HS-5 (cell line): ENCODE measurements at regions not wholly inside any gene's neighbourhood (a gene's known extent, or its start where the extent isn't known, plus 50 kb on each side); places are given as distances from the start of the nearest gene placed in this dataset.

Experiments
- DNase-seq: peaks from one replicate; pipeline ENCODE4 v3.0.0-alpha.2; 2012; ENCODE audit warnings: low read depth

DNA sequence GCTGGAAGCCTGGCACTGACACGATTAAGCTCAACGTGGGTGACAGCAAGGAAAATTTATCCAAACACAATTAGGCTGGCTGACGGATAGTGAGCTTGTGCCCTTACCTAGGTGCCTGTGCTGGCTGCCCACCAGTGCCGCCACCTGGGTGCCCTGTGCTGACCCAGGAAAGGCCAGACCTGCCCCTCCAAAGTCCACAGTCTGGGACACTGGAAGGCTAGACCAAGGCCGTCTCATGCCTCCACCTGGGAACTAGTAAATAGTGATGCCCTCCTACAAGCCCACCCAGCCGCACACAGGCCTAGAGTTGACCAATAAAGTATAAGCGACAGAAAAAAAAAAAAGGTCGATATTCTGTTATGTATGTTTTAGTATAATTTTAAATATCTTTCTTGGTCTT lies 142.6 kb upstream of the MCHR2 start:
- no peak for DNase-seq

DNA sequence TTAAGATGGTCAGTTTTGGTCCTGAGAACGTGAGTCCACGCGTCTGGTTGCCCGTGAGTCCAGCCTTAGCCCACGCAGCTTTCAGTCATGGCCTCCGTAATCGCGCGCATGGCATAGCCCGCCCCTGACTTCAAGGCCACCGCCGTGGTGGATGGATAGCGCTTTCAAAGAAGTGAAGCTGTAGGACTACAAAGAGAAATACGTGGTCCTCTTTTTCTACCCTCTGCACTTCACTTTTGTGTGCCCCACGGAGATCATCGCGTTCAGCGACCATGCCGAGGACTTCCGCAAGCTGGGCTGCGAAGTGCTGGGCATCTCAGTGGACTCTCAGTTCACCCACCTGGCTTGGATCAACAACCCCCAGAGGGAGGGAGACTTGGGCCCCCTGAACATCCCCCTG lies 142.0 kb upstream of the MCHR2 start:
- no peak for DNase-seq

DNA sequence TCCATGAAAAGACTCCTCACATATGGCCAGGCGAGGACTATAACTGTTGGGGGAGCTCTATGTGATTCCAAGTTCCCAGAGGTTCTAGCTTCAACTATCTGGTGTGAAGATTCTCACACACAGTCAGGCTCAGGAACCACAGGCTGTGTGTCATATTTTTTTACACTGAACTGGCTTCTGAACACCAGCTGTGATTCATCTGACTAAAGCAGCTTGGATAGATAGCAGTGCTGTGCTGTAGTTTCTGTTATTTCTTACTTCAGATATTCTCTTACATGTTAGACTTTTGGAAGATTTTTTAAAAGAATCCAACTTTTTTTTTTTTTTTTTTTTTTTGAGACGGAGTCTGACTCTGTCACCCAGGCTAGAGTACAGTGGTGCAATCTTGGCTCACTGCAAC lies 140.7 kb upstream of the MCHR2 start:
- no peak for DNase-seq

DNA sequence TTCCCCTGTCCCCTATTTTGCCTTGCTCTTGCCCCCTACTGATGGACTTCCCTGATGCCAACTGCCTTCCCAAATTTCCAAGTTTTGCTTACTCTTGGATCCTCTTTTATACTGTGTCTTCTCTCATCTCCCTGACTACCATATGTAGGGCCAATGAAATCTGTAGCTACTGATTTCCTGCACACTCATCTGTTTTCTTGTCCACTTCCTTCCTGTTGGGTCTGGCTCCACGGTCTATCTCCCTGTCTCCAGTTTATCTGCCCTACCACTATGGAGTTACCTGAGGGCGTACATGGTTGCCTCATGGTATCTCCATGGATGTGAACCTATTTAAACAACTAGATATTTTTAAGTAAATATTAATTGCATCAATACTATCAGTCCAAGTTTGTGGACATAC lies 140.3 kb upstream of the MCHR2 start:
- DNase-seq = no peak

DNA sequence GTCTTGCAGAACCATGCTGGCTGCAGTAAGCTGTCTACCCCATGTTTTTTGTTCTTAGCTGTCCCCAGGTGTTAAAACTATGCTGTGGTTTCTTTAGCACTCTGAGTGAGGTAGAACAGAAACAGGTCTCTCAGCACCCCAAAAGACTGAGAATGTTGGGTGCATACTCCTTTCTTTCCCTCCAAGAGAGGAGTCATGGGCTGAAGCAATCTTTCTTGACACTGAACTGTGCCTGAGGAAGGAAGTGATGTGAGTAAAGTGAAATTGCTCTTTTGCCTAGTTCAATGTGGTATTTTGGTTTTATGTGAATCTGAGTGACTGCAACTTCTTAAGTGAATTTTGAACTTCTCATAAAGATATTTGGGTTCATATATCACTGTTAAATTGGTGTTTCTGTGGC lies 138.0 kb upstream of the MCHR2 start:
- no peak for DNase-seq

DNA sequence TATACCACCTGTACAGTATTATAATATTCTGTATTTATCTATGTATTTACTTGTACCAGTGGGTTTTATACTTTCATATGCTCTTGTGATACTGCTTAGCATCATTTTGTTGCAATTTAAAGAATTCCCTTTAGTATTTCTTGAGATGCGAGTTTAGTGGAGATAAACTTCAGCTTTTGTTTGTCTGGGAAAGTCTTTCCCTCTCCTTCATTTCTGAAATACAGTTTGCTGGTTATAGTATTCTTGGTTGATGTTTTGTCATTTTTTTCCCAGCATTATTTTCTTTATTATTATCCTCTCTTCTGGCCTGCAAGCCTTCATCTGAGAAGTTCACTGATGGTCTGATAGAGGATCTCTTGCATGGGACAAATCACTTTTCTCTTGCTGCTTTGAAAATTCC lies 136.6 kb upstream of the MCHR2 start:
- no peak for DNase-seq

DNA sequence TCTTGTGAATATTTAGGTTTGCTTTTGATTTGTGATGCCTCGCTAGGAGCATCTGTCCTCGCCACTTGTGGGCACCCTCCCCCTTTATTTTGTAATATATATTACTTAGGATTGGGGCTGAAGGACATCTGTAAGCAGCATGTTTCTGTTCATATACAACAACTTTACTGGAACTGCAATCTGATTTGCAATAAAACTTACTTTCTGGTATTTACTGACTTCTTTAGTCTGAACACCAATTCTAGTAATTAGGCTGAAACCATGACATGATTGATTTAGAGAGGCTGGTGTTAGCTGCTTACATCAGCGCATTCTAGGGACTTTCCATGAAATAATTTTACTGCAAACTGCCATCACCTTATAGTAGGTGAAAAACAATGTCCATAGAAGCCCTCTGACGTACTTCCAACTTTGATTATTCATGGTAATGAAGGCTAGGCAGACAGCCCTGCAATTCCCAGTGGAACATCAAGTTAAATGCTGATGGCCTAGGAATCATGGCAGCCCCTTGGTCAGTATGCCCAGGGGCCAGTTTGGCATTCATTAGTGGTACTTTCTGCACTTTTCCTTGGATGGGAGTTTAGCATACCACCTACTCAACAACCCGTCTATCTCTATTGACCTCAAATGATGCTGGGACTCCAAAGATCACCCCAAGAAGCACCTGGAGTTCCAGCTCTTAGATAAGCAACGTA lies 132.9 kb upstream of the MCHR2 start:
- no peak for DNase-seq

DNA sequence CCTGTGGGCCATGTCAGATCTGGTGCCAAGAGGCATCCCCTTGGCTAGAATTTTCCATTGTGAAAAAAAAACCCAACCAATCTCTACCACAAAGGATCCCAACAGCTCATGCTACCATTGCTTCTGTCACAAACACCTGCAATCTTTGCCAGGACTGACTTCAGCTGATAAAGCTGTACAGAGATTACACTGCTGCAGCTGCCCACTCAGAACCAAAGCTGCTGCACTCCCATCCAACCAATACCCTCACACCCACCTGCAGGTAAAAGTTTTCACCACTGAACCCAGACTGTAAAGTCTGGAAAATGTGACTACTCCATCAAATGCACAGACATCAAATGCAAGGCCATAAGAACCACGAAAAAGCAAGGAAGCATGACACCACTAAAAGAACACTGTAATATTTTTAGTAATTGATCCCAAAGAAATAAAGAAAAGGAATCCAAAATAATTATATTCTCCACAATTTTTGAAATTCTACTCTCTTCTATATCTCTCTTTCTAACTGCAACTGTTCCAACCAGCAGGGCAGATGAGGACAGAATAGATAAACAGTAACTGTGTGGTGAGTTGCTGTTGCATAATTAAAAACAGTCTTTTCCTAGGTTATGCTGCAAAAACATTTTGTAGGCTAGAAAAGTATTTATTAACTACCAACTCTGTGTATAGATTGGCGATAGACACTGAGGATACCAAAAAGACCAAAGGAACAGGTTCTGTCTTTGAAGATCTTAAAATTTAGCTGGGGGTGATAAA lies 128.0 kb upstream of the MCHR2 start:
- DNase-seq = no peak

DNA sequence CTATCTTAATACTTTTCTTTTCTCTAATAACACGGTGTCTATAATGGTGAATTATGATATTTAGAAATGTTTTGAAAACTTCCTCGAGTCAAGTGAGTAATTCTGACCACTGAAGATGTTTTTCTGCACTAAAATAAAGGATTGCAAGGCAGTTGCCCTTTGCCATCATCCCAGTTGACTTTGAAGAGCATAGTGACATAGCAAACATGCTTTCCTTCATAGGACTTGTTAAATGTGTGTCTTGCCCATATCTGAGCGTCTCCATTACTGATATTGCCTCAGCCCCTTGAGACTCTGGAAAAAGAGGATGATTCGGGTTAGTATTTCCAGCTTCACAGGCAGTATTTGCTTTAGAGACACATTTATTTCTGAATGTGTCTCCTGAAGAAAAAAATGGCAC lies 125.2 kb upstream of the MCHR2 start:
- no peak for DNase-seq

DNA sequence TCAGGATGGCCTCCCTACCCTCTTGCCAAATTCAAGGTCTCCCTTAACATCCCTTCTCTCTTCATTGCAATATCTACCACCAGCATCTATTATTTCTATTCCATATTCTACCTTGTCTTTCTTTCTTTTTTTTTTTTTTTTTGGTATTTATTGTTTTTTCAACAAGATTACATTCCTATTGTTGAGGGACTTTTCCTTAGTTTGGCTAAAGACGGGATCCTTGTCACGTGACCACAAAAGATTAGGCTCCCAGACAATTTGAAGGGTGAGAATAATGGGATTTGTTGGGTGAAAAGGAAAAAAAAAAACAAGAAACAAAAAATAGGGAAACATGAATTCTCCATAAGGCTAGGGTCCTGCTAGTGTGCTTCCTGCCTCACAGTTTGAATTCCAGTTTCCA lies 124.3 kb upstream of the MCHR2 start:
- no peak for DNase-seq

DNA sequence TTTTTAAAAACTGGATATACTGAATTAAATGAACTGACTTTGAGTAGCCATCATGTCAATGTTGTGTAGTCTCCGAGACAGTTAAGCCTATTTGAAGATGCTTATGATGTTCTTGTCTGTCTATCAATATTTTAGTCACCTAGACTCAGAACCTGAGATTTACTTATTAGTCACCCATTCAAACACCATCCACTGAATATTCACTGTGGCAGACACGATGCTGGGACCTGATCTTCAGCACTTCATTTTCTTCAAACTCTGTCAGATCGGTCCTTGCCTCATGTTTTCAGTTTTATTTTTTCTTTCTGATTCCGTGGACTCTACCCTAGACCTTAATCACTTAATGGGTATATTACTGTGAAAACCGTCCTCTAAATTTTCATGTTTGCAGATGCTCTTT lies 123.7 kb upstream of the MCHR2 start:
- DNase-seq = no peak

DNA sequence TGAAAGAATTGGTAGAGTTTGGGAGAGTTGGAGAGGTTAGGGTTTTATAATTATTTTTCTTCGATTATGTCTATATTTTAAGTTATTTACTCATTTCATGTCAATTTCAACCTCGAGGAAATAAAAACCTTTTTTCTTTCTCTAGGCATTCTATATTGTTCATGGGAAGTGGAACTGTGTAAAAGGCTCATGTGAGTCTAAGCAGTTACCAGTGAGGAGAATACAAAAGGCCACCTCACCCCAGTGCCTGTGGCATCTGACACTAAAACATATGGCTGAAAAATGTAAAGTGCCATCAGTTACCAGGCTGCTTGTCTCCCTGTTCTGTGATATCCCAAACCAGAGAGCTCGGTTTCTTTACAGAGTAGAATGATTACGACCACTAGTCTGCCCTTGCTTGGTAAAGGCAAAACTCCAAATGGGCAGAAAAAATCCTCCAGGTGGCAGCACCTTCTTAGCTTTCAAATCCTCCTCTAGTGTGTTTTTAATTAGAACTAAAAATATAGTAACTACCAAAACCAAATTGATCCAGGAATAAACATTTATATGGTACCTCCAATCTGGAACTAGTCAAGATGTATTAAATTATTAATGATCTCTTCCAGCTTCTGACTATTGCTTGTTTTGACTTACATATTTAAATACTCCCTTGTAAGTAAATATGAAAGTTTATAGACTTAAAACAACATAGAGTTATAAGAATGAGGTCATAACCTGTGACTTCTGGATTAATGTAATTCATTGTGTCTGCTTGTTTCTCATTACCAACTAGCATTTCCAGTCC lies 122.6 kb upstream of the MCHR2 start:
- DNase-seq = no peak

DNA sequence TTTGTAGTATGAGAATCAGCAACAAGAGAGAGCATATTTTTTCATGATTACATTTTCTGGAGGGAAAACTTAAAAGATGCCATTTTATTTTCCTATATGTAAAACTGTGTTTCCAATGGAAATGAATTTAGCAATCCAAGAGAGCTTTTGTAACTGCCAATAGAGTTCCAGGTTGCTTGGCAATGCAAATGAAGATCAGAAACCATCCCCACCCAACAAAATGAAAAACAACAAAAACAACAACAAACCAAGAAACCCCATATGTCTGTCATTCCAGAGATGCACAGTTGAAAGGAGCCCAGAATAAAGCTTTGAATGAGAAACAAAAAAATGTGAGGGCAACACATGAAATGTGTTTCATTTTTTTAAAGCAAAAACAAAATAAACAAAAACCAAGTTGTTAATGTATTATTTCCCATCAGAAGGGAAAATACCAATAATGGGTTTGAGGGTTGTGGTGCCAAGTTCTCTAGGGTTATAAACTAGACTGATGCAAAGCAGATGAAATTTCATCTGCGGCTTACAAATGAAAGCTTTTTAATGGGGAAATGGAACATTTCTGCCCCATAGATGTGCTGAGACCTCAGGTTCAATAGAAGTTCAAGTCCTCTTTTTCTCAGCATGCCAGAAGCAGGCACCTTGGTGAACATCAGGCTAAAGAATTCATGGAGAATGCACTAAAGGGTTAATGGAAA lies 121.5 kb upstream of the MCHR2 start:
- no peak for DNase-seq

DNA sequence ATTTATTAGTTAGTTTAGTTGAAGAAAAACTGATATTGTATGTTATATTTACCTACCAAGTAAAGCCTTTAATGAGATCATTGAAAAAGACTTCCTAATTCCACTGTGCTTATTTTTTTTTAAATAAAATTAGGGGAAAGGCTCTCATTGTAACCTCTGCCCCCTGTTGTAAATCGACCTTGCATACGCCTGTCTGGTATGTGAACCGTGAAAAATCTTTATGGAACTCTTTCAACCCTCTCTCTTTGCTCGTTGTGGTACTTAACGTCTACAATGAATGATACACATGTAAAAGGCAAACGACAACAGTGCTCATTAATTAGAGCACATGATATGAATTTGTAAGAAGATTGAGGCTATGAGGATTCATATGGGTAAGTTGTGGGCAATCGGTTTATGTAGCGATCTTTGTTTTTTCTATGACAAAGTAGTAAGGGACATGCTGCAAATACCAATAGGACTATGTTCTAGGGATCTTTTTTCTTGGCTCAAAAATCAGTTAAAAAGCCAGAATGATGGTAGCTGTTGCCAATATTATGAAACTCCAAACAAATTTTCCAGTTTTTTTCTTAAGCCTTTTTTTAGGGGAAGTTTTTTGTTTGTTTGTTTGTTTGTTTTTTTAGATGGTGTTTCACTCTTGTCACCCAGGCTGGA lies 119.0 kb upstream of the MCHR2 start:
- DNase-seq = no peak

DNA sequence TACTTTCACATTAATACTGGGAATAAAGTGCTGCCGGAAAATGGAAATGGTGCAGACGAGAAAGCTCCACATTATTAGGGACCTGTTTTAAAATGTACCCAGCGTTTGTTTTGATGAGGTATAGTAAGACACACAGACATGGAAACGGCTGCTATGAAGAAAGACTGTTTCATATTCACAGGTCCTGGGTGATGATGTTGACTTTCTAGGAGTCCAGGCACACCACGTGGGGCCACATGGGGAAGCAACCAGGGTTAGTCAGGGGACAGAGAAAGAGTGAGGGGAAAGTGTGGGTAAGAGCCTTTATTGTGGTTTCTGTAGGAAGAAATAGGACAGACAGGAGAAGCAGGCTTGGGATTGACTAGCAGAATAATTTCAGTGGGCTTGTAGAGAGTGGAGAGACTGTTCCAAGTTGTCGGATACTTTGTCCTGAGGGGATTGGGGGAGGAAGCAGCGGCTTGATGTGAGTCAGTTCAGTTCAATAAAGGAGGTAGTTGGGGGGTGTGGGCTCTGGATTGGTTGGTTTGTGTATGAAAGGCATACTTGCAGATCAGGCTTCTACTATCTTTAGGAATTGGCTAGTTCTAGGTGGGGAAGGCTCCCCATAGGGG lies 112.0 kb upstream of the MCHR2 start:
- DNase-seq = no peak

DNA sequence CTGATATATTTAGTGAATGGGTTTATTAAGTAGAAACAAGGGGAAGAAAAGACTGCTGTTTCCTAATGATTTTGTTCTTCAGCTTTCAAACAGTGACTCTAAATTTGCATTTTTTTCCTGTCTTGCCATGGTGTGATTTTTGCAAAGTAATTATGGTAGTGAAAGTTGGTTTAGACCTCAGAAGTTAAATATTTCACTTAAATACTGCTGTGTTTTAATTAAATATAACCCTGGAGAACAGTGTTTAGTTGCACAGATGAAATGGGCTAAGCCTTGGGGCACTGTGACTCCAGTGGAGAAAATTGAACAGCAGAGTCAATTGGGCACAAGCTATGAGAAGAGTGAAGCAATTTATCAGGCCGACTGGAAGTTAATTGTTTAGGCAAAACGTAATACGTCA lies 111.1 kb upstream of the MCHR2 start:
- no peak for DNase-seq

DNA sequence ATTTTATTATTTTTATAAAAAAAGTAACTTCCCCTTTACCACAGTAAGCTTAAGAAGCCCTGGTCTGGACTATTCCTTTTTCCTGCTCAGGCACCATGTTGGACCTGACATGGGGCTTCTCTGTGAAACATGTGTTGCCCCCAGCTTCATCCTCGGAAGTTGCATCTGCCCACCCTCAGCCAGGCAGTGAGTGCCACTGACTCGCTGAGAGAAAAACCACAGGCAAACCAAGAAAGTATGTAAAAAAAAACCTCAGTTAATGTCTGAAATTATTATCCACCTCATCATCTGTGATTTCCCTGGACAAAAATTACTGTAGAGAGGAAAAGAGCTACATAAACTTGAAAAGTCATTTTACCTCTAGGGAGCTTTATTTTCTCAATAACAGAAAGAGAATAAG lies 109.9 kb upstream of the MCHR2 start:
- DNase-seq = no peak

DNA sequence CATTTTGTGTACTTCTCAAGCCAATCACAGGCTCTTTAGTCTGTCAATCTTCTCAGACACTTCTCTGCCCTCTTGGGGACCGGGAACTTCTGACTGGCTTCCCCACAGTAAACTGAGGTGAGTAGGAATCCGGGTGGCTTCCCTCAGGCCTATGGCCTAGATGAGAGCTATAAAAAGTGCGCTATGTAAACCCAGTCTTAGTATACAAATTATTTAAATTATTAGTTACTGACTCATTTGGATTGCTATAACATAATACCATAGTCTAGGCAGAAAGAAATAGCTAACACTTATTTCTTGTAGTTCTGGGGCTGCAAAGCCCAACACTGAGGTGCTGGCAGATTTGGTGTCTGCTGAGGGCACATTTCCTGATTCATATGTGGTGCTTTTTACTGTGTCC lies 109.2 kb upstream of the MCHR2 start:
- DNase-seq = no peak

DNA sequence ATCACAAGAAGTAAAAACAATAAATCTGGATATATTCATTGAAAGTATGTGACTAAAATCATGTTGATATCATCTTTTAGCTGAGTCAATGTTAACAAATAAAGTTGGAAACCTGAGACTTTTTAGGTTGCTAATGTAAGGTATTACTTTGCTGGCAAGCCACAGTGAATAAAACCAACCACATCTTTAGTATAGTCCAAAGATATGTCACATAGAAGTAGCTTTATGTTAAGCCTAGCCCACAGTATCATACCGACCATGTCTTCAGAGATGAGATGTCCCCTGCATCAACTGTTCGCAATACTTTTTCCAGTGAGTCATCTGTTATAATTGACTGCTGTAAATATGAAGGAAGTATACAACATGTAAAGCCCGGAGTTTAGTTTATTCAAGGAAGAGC lies 107.6 kb upstream of the MCHR2 start:
- DNase-seq = no peak

DNA sequence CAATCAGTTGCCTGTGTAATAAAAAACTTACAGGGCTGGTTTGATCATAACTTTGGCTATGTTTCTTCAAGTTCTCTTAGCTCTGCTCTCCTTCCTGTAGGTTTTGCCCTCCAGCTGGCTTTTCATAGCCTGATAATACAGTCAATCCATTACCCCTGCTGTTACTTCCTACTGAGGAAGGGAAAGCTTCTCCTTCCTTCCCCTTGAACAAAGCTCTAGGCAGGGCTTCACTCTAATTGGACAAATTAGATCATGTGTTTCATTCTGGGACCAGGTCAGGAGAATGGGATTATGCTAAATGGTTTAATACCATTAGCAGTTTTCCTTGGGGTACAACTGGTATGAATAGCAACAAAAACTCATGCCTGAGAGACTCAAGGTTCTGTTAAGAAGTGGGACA lies 106.8 kb upstream of the MCHR2 start:
- no peak for DNase-seq

DNA sequence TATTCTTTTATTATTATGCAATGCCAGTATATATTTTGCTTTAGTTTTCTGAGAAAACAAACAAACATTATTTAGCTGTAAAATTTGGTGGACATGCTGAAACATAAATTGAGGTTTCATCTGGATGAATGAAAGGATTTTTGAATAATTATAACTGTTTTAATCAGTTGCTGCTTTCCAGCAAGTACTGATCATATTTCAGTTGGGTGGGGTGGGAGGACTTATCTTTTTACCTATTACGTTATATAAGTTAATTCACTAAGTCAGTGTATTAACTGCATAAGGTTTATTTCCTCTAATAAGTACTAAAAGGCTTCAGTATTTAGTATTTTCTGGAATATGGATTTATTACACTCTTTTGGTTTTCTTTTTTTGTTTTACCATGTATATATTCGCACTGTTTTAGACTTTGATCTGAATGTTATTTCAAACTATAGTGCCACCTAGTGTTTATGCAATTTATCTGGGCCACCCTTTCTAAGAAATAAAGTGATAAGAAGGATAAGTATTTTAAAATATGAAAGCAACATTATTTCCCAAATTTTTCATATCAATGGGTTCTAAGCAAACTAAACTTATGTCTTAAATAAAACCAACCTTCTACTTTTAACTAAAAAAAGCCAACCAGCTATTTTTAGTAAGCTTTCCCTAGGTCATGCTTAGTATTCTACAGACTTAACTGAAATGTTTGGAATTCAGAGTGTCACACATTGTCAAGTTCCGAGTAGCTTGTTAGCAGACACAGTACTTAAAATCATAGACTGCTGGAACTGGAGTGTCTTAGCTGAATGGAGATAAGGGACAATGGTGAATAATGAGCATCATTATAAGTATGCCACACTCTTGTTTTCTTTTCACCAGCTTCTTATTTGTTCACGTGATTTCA lies 105.4 kb upstream of the MCHR2 start:
- no peak for DNase-seq
